ENCODE measurements at regions not wholly inside any gene's neighbourhood (a gene's known extent, or its start where the extent isn't known, plus 50 kb on each side); places are given as distances from the start of the nearest gene placed in this dataset.

DNA sequence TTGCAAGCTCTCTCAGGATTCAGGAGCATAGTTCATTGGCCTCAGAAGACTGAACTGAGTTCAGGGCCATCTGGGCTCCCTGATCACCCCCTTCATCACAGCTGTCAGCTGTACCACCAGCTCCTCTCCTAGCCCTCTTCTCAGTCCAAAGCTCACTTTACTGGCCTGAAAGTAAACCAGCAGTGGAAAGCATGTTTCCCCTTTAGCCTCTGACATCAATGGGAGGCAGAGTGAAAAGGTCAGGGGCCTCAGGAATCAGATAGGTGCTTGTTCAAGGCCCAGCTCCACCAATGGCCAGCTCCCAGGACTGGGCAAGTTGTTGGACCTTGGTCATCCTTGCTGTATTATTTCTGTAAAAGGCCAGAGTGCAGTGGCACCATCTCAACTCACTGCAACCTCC lies 223.4 kb downstream of the TLE3 start:
- Histone ChIP-seq H2BK20ac (ENCODE audit: low read depth, low read length) (no peak overlapping the region), H3K4ac (ENCODE audit: low read depth, low read length) (no peak overlapping the region), H3K9ac (ENCODE audit: low read depth, low read length) (no peak overlapping the region), H3K14ac (replicated peaks; ENCODE audit: low read depth, low read length) (no peak overlapping the region), H3K56ac (ENCODE audit: extremely low read depth, insufficient read depth, low read length) (no peak overlapping the region), H3K9me1 (ENCODE audit: insufficient read depth, low read length) (no peaks in the 10 kb centered on the region), H3K9me3 (ENCODE audit: control insufficient read depth, insufficient read depth, low read length) (peaks cover 24% of the 10 kb centered on the region), H3K23ac (ENCODE audit: low read depth, low read length) (no peak overlapping the region), H2BK120ac (ENCODE audit: low read depth, low read length) (no peak overlapping the region), H4K91ac (ENCODE audit: insufficient read depth, low read depth, low read length) (no peak overlapping the region), H3K79me1 (ENCODE audit: low read depth in 1 of 2, low read length in 2 of 2) (no peaks in the 10 kb centered on the region), H3K4me3 (ENCODE audit: insufficient read depth, low read depth, low read length) (no peak overlapping the region), H3K4me2 (ENCODE audit: low read depth, low read length) (no peak overlapping the region), H3K4me1 (ENCODE audit: control insufficient read depth, insufficient read depth, low read length) (no peaks in the 10 kb centered on the region), H3K36me3 (ENCODE audit: control insufficient read depth, insufficient read depth, low read length) (no peaks in the 10 kb centered on the region), H2BK5ac (ENCODE audit: low read depth, low read length, poor library complexity, severe bottlenecking) (no peak overlapping the region), H2AFZ (replicated peaks; ENCODE audit: low read length, poor library complexity) (no peak overlapping the region), H3K27me3 (ENCODE audit: control insufficient read depth, insufficient read depth, low read length) (peaks cover 42% of the 10 kb centered on the region), H4K20me1 (ENCODE audit: insufficient read depth, low read length) (no peaks in the 10 kb centered on the region), H3K18ac (ENCODE audit: low read depth, low read length) (no peak overlapping the region), H4K5ac (ENCODE audit: low read depth, low read length) (no peak overlapping the region), H4K8ac (ENCODE audit: low read depth in 2 of 2, low read length in 2 of 2) (no peak overlapping the region), H2AK9ac (replicated peaks; ENCODE audit: low read depth, low read length, poor library complexity) (no peak overlapping the region), H2AK5ac (ENCODE audit: low read depth, low read length) (no peak overlapping the region), H2BK15ac (ENCODE audit: low read depth, low read length) (no peak overlapping the region), H3K27ac (ENCODE audit: insufficient read depth, low read length) (no peak overlapping the region)
- no TSS peak for BruUV-seq (replicated peaks)
- ATAC-seq (ENCODE audit: low read depth) = no peak
- CTCF ChIA-PET = no interaction called here
- no peak for DNase-seq
- dilution Hi-C loops (cut with HindIII; ENCODE audit: low sequenced_read_pairs, unreplicated experiment) = no loop called here
- POLR2A ChIA-PET (ENCODE audit: unreplicated experiment) = no interaction called here
- TF ChIP-seq MXI1 (IDR thresholded peaks at IDR 0.05; ENCODE audit: borderline replicate concordance, low read depth, low read length) (no peak), USF2 (IDR thresholded peaks at IDR 0.05; ENCODE audit: low read depth, low read length) (no peak), NFE2L2 (IDR thresholded peaks at IDR 0.05; ENCODE audit: low read depth, low read length) (no peak), RAD21 (IDR thresholded peaks at IDR 0.05; ENCODE audit: low read length) (no peak), CHD1 (IDR thresholded peaks at IDR 0.05; ENCODE audit: low read depth, low read length) (no peak), POLR2A (IDR thresholded peaks at IDR 0.05; ENCODE audit: low read depth, low read length) (no peak), FOS (IDR thresholded peaks at IDR 0.05; ENCODE audit: low read depth, low read length) (no peak), MAZ (IDR thresholded peaks at IDR 0.05; ENCODE audit: borderline replicate concordance, low read depth, low read length) (no peak)
- in situ Hi-C loops (cut with MboI; ENCODE audit: low sequenced_read_pairs) = no loop called here
- intact Hi-C loops (cut with micrococcal nuclease) = no loop called here
